ENCODE measurements at regions not wholly inside any gene's neighbourhood (a gene's known extent, or its start where the extent isn't known, plus 50 kb on each side); places are given as distances from the start of the nearest gene placed in this dataset.

- Histone ChIP-seq H3K4me3 (no peak overlapping the region), H3K27me3 (no peaks in the 10 kb centered on the region), H3K27ac (no peak overlapping the region), H3K9me3 (no peaks in the 10 kb centered on the region), H3K4me1 (no peaks in the 10 kb centered on the region), H3K36me3 (ENCODE audit: low read depth, missing control alignments) (no peaks in the 10 kb centered on the region)
- intact Hi-C loops (cut with DNase I; ENCODE audit: low total_unique reads) = no loop called here
- DNase-seq = no peak
- TF ChIP-seq POLR2A (IDR thresholded peaks at IDR 0.05) = no peak
- TF ChIP-seq CTCF (IDR thresholded peaks at IDR 0.05) = no peak
Measured at GRCh38 chr5:28544501-28544900, 1506.1 kb upstream of the CDH9 start.

- intact Hi-C loops (cut with DNase I; ENCODE audit: low total_unique reads) = no loop called here
- no peak for DNase-seq
Measured at GRCh38 chr5:28543473-28544098, 1505.2 kb upstream of the CDH9 start.

GRCh38 chr5:28542987-28543386 lies 1504.6 kb upstream of the CDH9 start:
- Histone ChIP-seq H3K27ac (no peak overlapping the region), H3K4me3 (no peak overlapping the region), H3K27me3 (no peaks in the 10 kb centered on the region), H3K9me3 (no peaks in the 10 kb centered on the region), H3K4me1 (no peaks in the 10 kb centered on the region), H3K36me3 (ENCODE audit: low read depth, missing control alignments) (no peaks in the 10 kb centered on the region)
- DNase-seq = no peak
- no peak for TF ChIP-seq CTCF (IDR thresholded peaks at IDR 0.05)
- no peak for TF ChIP-seq POLR2A (IDR thresholded peaks at IDR 0.05)
- WGBS, 2 donors = 62% methylated on average over 3 of the region's 3 CpGs
- intact Hi-C loops (cut with DNase I; ENCODE audit: low total_unique reads) = no loop called here

More at GRCh38 chr5:28543473-28544098, 1505.2 kb upstream of the CDH9 start:
- Histone ChIP-seq H3K4me3 (no peak overlapping the region), H3K27me3 (no peaks in the 10 kb centered on the region), H3K9me3 (no peaks in the 10 kb centered on the region), H3K4me1 (no peaks in the 10 kb centered on the region), H3K36me3 (ENCODE audit: low read depth, missing control alignments) (no peaks in the 10 kb centered on the region), H3K27ac (no peak overlapping the region)
- TF ChIP-seq CTCF (IDR thresholded peaks at IDR 0.05) (no peak), POLR2A (IDR thresholded peaks at IDR 0.05) (no peak)

GRCh38 chr5:28523888-28524635 lies 1485.7 kb upstream of the CDH9 start:
- no peak for TF ChIP-seq CTCF (IDR thresholded peaks at IDR 0.05)
- no peak for TF ChIP-seq POLR2A (IDR thresholded peaks at IDR 0.05)
- intact Hi-C loops (cut with DNase I; ENCODE audit: low total_unique reads) = no loop called here
- H3K4me1 ChIP-seq = no peaks in the 10 kb centered on the region
- WGBS, 2 donors = 57 to 60% methylated on average over 4 of the region's 4 CpGs
- H3K9me3 ChIP-seq = no peaks in the 10 kb centered on the region
- no peaks in the 10 kb centered on the region for H3K36me3 ChIP-seq (ENCODE audit: low read depth, missing control alignments)
- H3K27me3 ChIP-seq = no peaks in the 10 kb centered on the region
- H3K27ac ChIP-seq = no peak overlapping the region
- H3K4me3 ChIP-seq = no peak overlapping the region
- DNase-seq = no peak

GRCh38 chr5:28523416-28523815 lies 1485.0 kb upstream of the CDH9 start:
- 92 to 98% methylated on average over 1 of the region's 1 CpG for WGBS, 2 donors
- no peaks in the 10 kb centered on the region for H3K9me3 ChIP-seq
- H3K27me3 ChIP-seq = no peaks in the 10 kb centered on the region
- DNase-seq = no peak
- intact Hi-C loops (cut with DNase I; ENCODE audit: low total_unique reads) = no loop called here
- TF ChIP-seq POLR2A (IDR thresholded peaks at IDR 0.05) (no peak), CTCF (IDR thresholded peaks at IDR 0.05) (no peak)
- no peaks in the 10 kb centered on the region for H3K4me1 ChIP-seq
- H3K4me3 ChIP-seq = no peak overlapping the region
- H3K36me3 ChIP-seq (ENCODE audit: low read depth, missing control alignments) = no peaks in the 10 kb centered on the region
- no peak overlapping the region for H3K27ac ChIP-seq

All from testis (tissue), 2 donors.